Glutamatergic neuron (in vitro differentiated cells): ENCODE measurements at regions not wholly inside any gene's neighbourhood (a gene's known extent, or its start where the extent isn't known, plus 50 kb on each side); places are given as distances from the start of the nearest gene placed in this dataset.

Experiments used
- DNase-seq: peaks from one replicate; pipeline ENCODE4 v3.0.0; 2022
- H3K27ac Mint-ChIP-seq: one replicate; pipeline ENCODE4 v1.8.0; 2020; ENCODE audit warnings: mild to moderate bottlenecking, mixed read lengths, inconsistent platforms; ENCODE audit not compliant: unreplicated experiment
- H3K27me3 Mint-ChIP-seq: one replicate; pipeline ENCODE4 v1.8.0; 2020; ENCODE audit warnings: mild to moderate bottlenecking, moderate library complexity, mixed read lengths, inconsistent platforms; ENCODE audit not compliant: unreplicated experiment
- H3K36me3 Mint-ChIP-seq: one replicate; pipeline ENCODE4 v1.8.0; 2020; ENCODE audit warnings: mild to moderate bottlenecking, mixed read lengths, inconsistent platforms; ENCODE audit not compliant: unreplicated experiment
- H3K4me1 Mint-ChIP-seq: one replicate; pipeline ENCODE4 v1.8.0; 2020; ENCODE audit warnings: mild to moderate bottlenecking, low read depth, mixed read lengths, inconsistent platforms; ENCODE audit not compliant: unreplicated experiment
- H3K4me3 Mint-ChIP-seq: one replicate; pipeline ENCODE4 v1.8.0; 2020; ENCODE audit warnings: mild to moderate bottlenecking, mixed read lengths, inconsistent platforms; ENCODE audit not compliant: unreplicated experiment
- H3K9me3 Mint-ChIP-seq: one replicate; pipeline ENCODE4 v1.8.0; 2020; ENCODE audit warnings: mild to moderate bottlenecking, moderate library complexity, mixed read lengths, inconsistent platforms; ENCODE audit not compliant: unreplicated experiment
- CTCF ChIP-seq: fragments of 200-600 bp; sonication (generic); IDR thresholded peaks from one replicate; pipeline ENCODE4 v1.5.0; 2021; ENCODE audit not compliant: partially characterized antibody, unreplicated experiment

DNA sequence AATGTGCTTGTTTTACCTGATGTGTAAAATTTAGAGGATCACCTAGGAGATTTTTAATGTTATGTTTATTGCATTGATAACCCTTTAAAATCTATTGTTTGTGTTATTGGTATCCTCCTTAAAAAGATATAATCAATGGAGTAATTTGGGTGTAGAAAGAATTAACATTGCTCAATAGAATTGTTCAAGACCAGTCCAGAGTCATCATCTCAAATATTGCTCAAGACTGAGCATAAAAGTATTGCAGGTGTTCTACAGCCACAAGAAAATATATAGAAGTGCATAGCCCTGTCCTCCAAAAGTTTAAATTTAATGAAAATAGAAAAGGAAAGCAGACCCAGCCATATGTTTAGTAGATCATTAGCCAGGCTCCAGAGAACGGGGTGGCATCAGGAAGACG lies 102.5 kb upstream of the ARID2 start:
- DNase-seq = no peak
- H3K4me3 Mint-ChIP-seq = no peak overlapping the region
- peaks cover 1% of the 10 kb centered on the region for H3K9me3 Mint-ChIP-seq
- peaks cover 2% of the 10 kb centered on the region for H3K27me3 Mint-ChIP-seq
- no peak overlapping the region for H3K27ac Mint-ChIP-seq
- no peak for TF ChIP-seq CTCF
- no peaks in the 10 kb centered on the region for H3K36me3 Mint-ChIP-seq
- H3K4me1 Mint-ChIP-seq = no peaks in the 10 kb centered on the region

DNA sequence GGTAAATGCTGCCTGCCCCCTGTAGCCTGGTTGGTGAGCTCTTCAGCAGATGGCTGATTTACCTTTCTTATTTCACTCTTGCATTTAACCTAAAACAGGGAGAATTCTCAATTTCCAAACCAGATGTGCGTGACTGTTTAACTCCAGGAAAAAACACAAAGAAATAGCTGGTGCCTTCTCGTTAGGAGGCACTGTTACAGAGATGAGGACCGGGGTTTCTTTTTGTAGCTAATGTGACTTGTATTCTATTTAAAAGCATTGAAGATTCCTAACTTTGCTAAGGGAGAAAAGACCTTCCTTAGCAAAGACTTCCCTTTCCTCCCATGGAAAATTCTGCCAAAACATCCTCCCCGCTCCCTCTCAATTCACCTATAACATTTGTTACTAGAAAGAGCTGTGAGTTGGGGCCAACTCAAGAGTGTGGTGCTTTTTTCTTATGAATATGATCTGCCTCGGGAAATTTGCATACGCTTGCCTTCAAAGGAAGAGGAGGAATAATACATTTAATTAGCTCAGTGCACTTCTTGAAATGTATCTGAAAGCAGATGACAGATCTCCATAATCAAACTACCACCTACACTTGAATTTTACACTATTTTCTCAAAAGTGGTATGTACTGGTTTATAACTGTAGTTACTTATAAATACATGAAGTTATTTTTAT lies 102.0 kb upstream of the ARID2 start:
- no peak for TF ChIP-seq CTCF
- Mint-ChIP-seq H3K4me1 (no peaks in the 10 kb centered on the region), H3K27ac (no peak overlapping the region), H3K27me3 (peaks cover 2% of the 10 kb centered on the region), H3K9me3 (peaks cover 1% of the 10 kb centered on the region), H3K36me3 (no peaks in the 10 kb centered on the region), H3K4me3 (no peak overlapping the region)
- DNase-seq = no peak

DNA sequence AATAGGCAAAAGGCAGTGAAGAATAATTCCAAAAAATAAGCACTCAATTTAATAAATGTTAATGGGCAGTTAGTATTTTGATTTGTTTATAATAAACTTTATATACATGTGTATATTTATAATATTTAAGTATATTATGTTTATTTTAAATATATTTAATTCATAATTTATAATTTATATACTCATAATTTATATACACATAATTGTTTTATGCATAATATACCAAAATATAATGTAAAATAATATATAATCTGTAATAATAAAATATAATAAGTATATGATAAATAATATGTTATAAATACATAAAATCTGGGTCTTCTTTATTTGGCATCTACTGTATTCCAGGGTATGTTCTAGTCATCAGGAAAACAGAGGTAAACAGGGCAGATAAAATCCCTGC lies 100.2 kb upstream of the ARID2 start:
- Mint-ChIP-seq H3K36me3 (no peaks in the 10 kb centered on the region), H3K9me3 (peaks cover 1% of the 10 kb centered on the region), H3K4me3 (no peak overlapping the region), H3K4me1 (no peaks in the 10 kb centered on the region), H3K27me3 (peaks cover 2% of the 10 kb centered on the region), H3K27ac (no peak overlapping the region)
- no peak for DNase-seq
- TF ChIP-seq CTCF = no peak

DNA sequence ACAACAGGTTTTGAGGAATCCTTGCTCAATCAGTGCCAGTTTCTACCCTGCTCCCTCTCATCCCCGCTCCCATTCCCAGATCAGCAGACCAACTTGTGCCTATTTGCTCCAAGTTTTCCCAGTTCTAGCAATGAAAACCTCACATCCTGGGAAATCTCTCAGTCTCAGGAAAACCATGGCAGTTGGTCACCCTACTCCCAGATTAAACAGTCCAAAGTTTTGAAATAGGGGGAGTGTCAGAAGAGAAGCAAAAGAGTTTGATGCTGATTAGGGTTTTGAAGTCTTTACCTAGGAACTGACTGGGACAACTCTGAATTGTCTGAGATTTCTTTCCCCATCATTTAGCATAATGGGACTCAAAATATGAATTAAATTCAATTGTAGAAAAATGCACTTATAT lies 95.8 kb upstream of the ARID2 start:
- Mint-ChIP-seq H3K4me1 (no peaks in the 10 kb centered on the region), H3K27ac (no peak overlapping the region), H3K9me3 (peaks cover 3% of the 10 kb centered on the region), H3K36me3 (no peaks in the 10 kb centered on the region), H3K27me3 (peaks cover 2% of the 10 kb centered on the region), H3K4me3 (no peak overlapping the region)
- no peak for TF ChIP-seq CTCF
- DNase-seq = no peak

DNA sequence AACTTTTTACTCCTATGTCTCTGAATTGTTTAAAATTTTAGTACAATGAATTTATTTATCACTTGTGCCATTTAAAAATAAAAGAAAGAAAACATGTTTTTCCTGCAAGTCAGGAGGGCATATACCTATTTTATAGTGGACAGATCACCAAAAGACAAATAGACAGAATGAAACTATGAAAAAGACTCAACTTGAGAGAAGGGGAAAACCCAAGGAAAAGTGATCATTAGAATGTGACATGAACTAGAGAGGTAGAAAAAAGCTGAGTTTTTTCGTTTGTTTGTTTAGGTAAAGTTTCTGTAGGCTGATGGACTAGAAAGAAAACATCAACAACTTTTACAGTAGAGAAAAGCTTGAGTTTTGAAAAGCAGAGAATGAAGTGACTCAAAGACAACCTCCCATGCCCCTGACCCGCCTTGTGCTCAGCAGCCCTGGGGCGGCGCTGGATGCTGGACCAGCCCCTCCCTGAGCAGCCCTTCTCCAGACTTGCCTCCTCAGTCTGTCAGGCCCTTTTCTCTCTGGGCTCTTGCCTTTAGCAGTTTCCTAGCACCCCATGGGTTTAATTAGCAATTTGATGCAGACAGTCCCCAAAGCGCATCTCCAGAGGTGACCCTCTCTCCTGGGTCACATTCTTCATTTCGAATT lies 95.1 kb upstream of the ARID2 start:
- Mint-ChIP-seq H3K9me3 (peaks cover 3% of the 10 kb centered on the region), H3K4me1 (no peaks in the 10 kb centered on the region), H3K36me3 (no peaks in the 10 kb centered on the region), H3K27ac (no peak overlapping the region), H3K27me3 (peaks cover 2% of the 10 kb centered on the region), H3K4me3 (no peak overlapping the region)
- TF ChIP-seq CTCF = no peak
- DNase-seq = no peak
